ENCODE measurements at regions not wholly inside any gene's neighbourhood (a gene's known extent, or its start where the extent isn't known, plus 50 kb on each side); places are given as distances from the start of the nearest gene placed in this dataset.

- WGBS (ENCODE audit: insufficient coverage, low coverage, missing lambda C conversion rate): 0% methylated on average over 3 of the region's 3 CpGs
- no peak for ATAC-seq
- ChIA-PET CTCF (ENCODE audit: low intra/inter-chr PET ratio) (no interaction called here), POLR2A (no interaction called here)
- Histone ChIP-seq H3K27me3 (ENCODE audit: control insufficient read depth in 2 of 2, insufficient read depth in 2 of 2, low read length in 2 of 2) (peaks cover 2 to 20% of the 10 kb centered on the region in 2 experiments; a peak in 3 of 5 replicates), H3K9me3 (replicated peaks; ENCODE audit: control insufficient read depth, insufficient read depth, low read depth, low read length) (no peaks in the 10 kb centered on the region), H3K36me3 (ENCODE audit: control insufficient read depth, insufficient read depth, low read length) (no peaks in the 10 kb centered on the region), H3K9me1 (ENCODE audit: control insufficient read depth, insufficient read depth, low read length) (no peaks in the 10 kb centered on the region), H3K27ac (ENCODE audit: extremely low read depth, low read depth, low read length) (no peak overlapping the region), H3K4me3 (no peak overlapping the region), H3K4me1 (replicated peaks in 1 of 2; ENCODE audit: control insufficient read depth in 2 of 2, insufficient read depth in 2 of 2, low read length in 2 of 2) (no peaks in the 10 kb centered on the region; a peak in 1 of 5 replicates), H2AFZ (ENCODE audit: low read depth, low read length) (no peak overlapping the region), H4K20me1 (replicated peaks; ENCODE audit: control insufficient read depth, insufficient read depth, low read length) (no peaks in the 10 kb centered on the region), H3K9ac (ENCODE audit: insufficient read depth in 1 of 2, low read depth in 2 of 2, low read length in 2 of 2) (no peak overlapping the region), H3K79me2 (ENCODE audit: control insufficient read depth, insufficient read depth, low read length) (no peaks in the 10 kb centered on the region), H3K4me2 (ENCODE audit: insufficient read depth, low read length) (no peak overlapping the region)
- intact Hi-C loops (cut with micrococcal nuclease) (no loop called here), in situ Hi-C loops (cut with MboI) (no loop called here)
- DNase-seq (ENCODE audit: extremely low read depth in 1 of 4, low spot score in 3 of 4): no peak
- BruUV-seq (replicated peaks): no TSS peak
- FAIRE-seq: no peak
- TF ChIP-seq ZNF146 (CRISPR knock-in tag; IDR thresholded peaks at IDR 0.05; ENCODE audit: unreplicated experiment) (no peak), SIX5 (IDR thresholded peaks at IDR 0.05; ENCODE audit: borderline replicate concordance in 1 of 2, insufficient read depth in 1 of 2, low read depth in 1 of 2, low read length in 2 of 2) (no peak), PHF21A (IDR thresholded peaks at IDR 0.05; ENCODE audit: borderline replicate concordance, low read depth) (no peak), ZNF75A (CRISPR knock-in tag; IDR thresholded peaks at IDR 0.05) (no peak), GTF3C2 (IDR thresholded peaks at IDR 0.05; ENCODE audit: borderline replicate concordance, extremely low read depth, insufficient read length) (no peak), ZNF583 (CRISPR knock-in tag; IDR thresholded peaks at IDR 0.05) (no peak)
These were observed 54.4 kb upstream of the ETV6 start for GRCh38 chr12:11595080-11595479.

All from K562 (cell line).